SKM-1 (cell line): ENCODE measurements at regions not wholly inside any gene's neighbourhood (a gene's known extent, or its start where the extent isn't known, plus 50 kb on each side); places are given as distances from the start of the nearest gene placed in this dataset.

ENCODE experiments used
- DNase-seq: peaks from one replicate; lab custom pipeline; 2025; ENCODE audit not compliant: unreplicated experiment; lab: John Stamatoyannopoulos, UW

- no peak for DNase-seq
Observed at GRCh38 chr5:2391021-2391420, 360.5 kb downstream of the IRX2 start.

- DNase-seq = no peak
Observed at GRCh38 chr5:2388571-2388970, 362.9 kb downstream of the IRX2 start.

DNA sequence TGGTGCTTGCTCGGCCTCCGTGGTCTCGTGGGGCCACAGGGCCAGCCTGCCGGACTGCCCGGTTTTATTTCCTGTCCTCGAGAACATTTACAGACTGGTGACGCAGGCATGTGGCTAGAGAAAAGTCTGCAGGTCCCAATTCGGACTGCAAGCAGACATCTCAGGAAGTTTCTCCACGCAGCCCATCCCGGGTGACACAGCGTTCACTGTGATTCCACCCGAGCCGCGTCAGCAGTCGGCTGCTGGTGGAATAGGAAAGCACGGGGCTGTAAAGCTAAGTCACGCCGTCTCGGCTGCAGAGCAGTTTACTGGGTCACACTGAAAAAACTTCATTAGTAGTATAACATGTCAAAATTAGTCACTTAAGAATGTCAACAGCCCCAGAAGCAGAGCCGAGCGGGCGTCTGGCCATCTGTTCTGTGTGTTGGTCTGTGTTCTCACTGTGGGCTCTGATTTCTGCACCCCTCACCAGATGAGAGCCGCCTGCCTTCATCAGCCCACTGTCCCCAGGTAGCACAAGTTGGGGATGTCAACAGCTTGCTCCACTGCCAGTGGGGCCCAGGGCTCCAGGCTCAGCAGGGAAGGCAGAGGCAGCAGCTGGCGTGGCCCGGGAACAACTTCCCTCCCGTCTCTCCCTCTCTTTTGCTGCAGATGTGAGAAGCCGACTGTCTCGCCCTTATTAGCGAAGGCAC is 363.7 kb downstream of the IRX2 start:
- no peak for DNase-seq

GRCh38 chr5:2387250-2387633 is 364.2 kb downstream of the IRX2 start:
- no peak for DNase-seq

DNA sequence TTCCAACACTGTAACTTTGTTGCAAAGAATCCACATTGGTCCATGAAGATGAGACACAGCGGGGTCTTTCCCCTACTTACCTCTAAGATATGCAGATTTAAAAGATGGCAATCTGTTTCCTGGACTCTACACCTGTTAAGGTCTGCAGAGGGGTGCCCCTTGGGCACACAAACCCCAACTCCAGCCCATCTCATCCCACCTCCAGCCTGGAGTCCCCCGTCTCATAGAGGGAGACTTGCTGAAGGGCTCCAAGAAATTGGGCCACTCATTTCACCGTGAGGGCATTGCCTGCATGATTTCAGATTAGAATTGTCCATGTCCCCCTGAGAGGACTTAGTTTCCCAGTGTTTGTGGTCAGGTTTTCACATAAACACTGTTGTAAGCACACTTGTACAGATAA is 365.7 kb downstream of the IRX2 start:
- DNase-seq = no peak

DNA sequence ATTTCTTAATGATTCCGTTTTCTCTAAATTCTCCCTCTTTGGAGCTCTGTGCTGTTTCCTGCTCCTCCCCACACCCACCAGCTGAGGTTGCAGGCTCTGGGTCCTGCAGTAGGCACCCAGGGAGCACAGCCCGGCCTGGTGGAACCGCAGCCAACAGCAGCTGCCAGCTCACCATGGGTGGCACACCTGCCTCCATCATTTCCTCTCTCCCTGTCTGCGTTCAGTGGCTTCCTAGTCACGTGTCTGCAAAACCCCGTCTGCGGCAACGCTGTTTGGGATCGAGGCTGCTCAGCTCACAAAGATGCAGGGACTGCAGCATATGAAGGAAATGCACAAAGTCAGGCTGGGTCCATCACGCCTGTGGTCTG is 367.8 kb downstream of the IRX2 start:
- no peak for DNase-seq

- no peak for DNase-seq
Observed at GRCh38 chr5:2382776-2383697, 368.4 kb downstream of the IRX2 start.

GRCh38 chr5:2381861-2382260 is 369.6 kb downstream of the IRX2 start:
- no peak for DNase-seq

GRCh38 chr5:2381070-2381469 is 370.4 kb downstream of the IRX2 start:
- no peak for DNase-seq

GRCh38 chr5:2378976-2379375 is 372.5 kb downstream of the IRX2 start:
- no peak for DNase-seq

DNA sequence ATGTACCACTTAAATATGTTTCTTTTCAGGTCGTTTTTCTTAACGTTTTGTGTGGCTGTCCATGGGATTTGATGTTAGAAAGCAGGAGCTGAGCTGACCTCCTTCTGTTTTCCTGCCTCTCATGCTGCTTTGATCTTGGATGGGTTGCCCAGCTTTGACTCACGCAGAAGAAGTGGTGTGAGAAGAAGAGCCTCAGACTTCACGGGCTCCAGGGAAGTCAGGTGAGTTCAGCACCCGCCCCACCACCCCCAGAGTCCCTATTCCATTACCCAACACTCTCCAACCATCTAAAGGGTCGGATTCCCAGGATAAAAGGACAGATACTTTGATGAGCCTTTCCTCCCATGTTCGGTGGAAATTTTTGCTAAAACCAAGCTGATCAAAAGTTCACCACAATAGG is 373.4 kb downstream of the IRX2 start:
- no peak for DNase-seq

DNA sequence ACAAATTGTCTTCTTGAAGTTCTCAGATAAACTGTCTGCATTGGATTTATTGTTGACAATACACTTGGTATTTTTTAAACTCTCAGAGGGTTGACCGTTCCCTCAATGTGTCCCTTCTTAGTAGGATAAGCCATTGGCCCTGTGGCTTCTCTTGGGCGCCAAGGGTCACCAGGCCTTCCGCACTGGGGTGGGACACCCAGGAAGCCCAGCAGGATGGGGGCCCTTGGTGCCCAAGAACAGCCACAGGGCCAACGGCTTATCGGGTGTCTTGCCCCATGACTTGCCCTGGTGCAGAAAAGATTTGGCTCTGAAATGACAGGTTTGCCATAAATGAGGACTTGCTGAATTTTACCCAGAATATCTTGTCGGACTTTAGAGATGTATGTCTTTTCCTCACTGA is 375.0 kb downstream of the IRX2 start:
- no peak for DNase-seq

GRCh38 chr5:2375757-2376250 is 375.7 kb downstream of the IRX2 start:
- DNase-seq = no peak

GRCh38 chr5:2375291-2375690 is 376.2 kb downstream of the IRX2 start:
- DNase-seq = no peak

DNA sequence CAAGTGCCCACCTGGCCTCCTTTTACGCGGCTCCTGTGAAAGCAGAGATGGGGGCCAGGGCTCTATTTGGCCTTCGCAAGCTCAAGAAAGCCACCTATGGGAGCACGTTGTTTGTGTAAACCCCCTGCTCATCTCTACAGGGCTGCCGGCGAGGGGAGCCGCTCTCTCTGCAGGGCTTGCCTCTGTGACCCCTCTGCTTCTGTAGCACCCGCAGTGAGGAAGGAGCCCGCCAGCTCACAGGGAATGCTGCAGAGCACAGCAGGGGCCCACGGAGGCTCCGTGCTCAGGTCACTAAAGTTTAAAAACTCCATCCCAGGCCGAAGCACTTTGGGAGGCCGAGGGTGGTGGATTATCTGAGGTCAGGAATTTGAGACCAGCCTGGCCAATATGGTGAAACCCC is 376.8 kb downstream of the IRX2 start:
- DNase-seq = no peak

- no peak for DNase-seq
Observed at GRCh38 chr5:2373631-2374030, 377.8 kb downstream of the IRX2 start.

- no peak for DNase-seq
Observed at GRCh38 chr5:2371419-2371710, 380.1 kb downstream of the IRX2 start.

- DNase-seq = no peak
Observed at GRCh38 chr5:2370626-2371418, 380.7 kb downstream of the IRX2 start.

DNA sequence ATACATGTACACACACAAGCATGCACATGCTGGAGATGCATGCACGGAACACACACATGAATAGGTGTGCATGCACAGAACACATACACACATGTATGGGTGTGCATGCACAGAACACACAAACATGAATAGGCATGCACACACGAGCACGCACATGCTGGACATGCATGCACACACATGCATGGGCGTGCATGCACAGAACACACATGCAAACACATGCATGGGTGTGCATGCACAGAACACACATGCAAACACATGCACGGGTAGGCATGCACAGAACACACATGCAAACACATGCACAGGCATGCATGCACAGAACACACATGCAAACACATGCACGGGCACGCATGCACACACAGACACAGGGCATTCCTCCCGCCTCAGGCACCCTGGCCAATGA is 382.3 kb downstream of the IRX2 start:
- no peak for DNase-seq

GRCh38 chr5:2366816-2367215 is 384.7 kb downstream of the IRX2 start:
- no peak for DNase-seq

- DNase-seq = no peak
Observed at GRCh38 chr5:2357309-2357708, 394.2 kb downstream of the IRX2 start.

DNA sequence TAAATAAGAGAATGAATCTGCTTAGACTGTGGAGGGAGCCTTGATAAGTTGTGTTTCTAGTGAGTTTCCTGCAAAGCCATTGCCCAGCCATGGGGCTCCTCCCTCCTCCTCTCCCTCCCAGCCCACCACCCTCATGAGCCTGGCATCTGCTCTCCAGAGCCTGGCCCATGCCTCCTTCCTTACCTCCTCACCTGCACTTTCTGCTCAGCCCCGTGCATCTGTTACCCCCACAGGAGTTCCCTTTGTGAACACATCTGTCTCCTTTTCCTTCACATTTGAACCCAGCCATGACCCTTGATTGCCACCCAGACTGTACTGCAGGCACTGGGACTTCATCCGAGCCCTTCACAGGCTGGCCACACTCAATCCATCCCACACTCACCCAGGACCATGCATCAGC is 395.6 kb downstream of the IRX2 start:
- no peak for DNase-seq
